Neutrophil (primary cell): ENCODE measurements at regions not wholly inside any gene's neighbourhood (a gene's known extent, or its start where the extent isn't known, plus 50 kb on each side); places are given as distances from the start of the nearest gene placed in this dataset.

ENCODE experiments used
- H3K27ac ChIP-seq: fragments of 200-600 bp; sonication (generic); 2 replicates; pipeline ENCODE4 v1.5.1; 2016; ENCODE audit warnings: mild to moderate bottlenecking, moderate library complexity
- H3K27me3 ChIP-seq: fragments of 200-600 bp; sonication (generic); 2 replicates; pipeline ENCODE4 v1.6.0; 2016; ENCODE audit warnings: mild to moderate bottlenecking
- H3K36me3 ChIP-seq: fragments of 200-600 bp; sonication (generic); 2 replicates; pipeline ENCODE4 v1.5.1; 2017
- H3K4me1 ChIP-seq, 2 experiments: fragments of 200-600 bp in 1 of 2; sonication (generic) in 1 of 2; 1 replicate in 1 of 2; 2 replicates in 1 of 2; pipeline versions ENCODE4 v1.5.1 to v1.6.1; 2013 to 2016; ENCODE audit warnings: low read depth in 1 of 2, low read length in 1 of 2, mild to moderate bottlenecking in 1 of 2, moderate library complexity in 1 of 2; ENCODE audit not compliant: control insufficient read depth in 1 of 2, insufficient read depth in 1 of 2
- H3K4me3 ChIP-seq, 2 experiments: fragments of 200-600 bp in 1 of 2; sonication (generic) in 1 of 2; 1 replicate in 1 of 2; 2 replicates in 1 of 2; pipeline ENCODE4 v1.5.1; 2013 to 2016; ENCODE audit warnings: low read depth in 1 of 2, low read length in 1 of 2, mild to moderate bottlenecking in 1 of 2, moderate library complexity in 1 of 2
- H3K9me3 ChIP-seq: fragments of 200-600 bp; sonication (generic); 2 replicates; pipeline ENCODE4 v1.5.1; 2016
- TF ChIP-seq, protein P1 (sequence below): fragments of 200-600 bp; sonication (generic); IDR thresholded peaks from 2 replicates; pipeline ENCODE4 v1.5.1; 2016; ENCODE audit warnings: antibody characterized with exemption

DNA sequence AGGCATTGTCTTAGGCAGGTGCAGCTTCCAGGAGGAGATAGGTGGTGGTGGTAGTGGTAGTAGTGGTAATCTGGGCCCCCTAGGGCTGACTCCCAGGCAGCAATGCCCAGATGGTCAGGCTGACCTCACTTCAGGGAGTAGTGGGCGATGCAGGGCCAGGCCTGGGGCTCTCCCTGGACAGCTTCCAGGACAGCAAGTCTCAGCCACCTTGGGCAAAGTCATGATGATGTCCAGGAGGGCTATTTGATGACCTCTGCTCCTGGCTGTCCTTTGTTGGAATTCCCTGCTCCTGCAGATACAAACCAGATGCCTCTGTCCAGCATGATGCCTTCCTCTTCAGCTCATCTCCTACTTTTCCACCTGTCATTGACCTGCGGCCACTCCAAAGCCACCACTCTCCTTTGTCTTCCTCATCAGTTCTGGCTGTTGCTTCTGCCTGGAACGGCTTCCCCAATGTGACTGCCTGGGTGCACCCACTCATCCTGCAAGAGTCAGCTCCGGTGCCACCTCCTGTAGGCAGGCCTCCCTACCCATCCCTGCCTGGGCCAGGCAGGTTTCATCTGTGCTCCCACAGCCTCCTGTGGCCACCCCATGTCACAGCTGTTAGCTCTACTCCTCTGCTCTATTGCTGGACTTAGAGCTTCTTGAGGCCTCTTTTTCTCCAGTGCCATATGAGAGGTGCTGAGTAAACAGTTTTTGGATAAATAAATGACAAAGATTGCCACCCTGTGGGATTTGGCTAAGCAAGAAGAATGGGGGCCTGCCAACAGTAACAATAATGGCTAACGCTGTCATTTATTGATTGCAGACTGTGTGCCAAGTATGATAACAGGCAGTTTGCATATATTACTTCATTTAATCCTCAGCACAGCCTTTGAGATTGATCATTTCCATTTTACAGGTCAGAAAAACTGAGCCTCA, 172.9 kb upstream of the NECTIN1 start:
- H3K27me3 ChIP-seq, result peaks cover 6% of the 10 kb centered on the region
- no peak overlapping the region for H3K27ac ChIP-seq
- TF ChIP-seq, protein P1, sequence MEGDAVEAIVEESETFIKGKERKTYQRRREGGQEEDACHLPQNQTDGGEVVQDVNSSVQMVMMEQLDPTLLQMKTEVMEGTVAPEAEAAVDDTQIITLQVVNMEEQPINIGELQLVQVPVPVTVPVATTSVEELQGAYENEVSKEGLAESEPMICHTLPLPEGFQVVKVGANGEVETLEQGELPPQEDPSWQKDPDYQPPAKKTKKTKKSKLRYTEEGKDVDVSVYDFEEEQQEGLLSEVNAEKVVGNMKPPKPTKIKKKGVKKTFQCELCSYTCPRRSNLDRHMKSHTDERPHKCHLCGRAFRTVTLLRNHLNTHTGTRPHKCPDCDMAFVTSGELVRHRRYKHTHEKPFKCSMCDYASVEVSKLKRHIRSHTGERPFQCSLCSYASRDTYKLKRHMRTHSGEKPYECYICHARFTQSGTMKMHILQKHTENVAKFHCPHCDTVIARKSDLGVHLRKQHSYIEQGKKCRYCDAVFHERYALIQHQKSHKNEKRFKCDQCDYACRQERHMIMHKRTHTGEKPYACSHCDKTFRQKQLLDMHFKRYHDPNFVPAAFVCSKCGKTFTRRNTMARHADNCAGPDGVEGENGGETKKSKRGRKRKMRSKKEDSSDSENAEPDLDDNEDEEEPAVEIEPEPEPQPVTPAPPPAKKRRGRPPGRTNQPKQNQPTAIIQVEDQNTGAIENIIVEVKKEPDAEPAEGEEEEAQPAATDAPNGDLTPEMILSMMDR, result no peak
- H3K36me3 ChIP-seq, result no peaks in the 10 kb centered on the region
- H3K4me3 ChIP-seq, result no peak overlapping the region
- H3K4me1 ChIP-seq, result no peaks in the 10 kb centered on the region
- H3K9me3 ChIP-seq, result no peaks in the 10 kb centered on the region

DNA sequence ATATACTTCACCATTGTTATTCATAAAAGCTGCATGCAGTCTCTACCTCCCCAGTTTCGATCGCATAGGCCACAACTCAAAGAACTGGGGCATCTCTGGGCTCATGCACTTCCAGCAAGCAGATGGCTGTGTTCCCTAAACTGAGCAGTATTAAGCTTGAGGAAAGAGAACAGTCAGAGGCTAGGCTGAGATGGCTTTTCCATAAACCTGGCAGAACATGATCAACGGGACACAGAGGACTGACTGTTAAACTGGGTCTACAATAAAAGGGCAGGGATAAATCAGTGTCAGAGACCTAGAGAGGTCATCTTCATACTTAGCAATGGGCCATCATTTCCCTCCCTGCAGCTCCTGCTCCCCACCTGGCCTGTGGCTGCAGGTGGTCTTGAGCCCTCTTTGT, 171.0 kb upstream of the NECTIN1 start:
- no peaks in the 10 kb centered on the region for H3K9me3 ChIP-seq
- TF ChIP-seq, protein P1, result no peak

DNA sequence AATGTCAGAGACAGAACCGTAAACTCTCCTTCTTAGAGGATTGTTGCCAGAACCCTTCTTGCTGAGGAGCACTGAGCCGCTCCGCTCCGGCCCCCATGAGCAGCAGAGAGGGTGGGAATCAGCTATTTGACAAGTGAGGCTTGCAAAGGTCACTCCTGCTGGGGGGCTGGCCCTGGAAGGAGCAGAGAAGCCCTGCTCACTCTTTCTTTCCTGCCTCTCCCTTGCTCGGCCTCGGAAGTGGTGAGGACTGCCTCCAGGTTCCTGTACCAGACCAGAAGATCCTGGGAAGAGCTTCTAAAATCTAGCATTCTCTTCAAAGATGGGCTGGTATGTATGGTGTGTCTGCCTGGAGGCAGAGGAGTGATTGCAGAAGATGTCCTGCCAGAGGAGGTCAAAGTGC, 168.6 kb upstream of the NECTIN1 start:
- Histone ChIP-seq H3K4me3 (no peak overlapping the region), H3K4me1 (peaks cover 5 to 19% of the 10 kb centered on the region in 2 experiments), H3K9me3 (no peaks in the 10 kb centered on the region), H3K27me3 (peaks cover under 1% of the 10 kb centered on the region), H3K36me3 (no peaks in the 10 kb centered on the region), H3K27ac (no peak overlapping the region)
- TF ChIP-seq, protein P1, result no peak

More for the DNA sequence above, 171.0 kb upstream of the NECTIN1 start:
- Histone ChIP-seq H3K27me3 (no peaks in the 10 kb centered on the region), H3K27ac (no peak overlapping the region), H3K4me3 (no peak overlapping the region), H3K4me1 (peaks cover 5 to 17% of the 10 kb centered on the region in 2 experiments), H3K36me3 (no peaks in the 10 kb centered on the region)

DNA sequence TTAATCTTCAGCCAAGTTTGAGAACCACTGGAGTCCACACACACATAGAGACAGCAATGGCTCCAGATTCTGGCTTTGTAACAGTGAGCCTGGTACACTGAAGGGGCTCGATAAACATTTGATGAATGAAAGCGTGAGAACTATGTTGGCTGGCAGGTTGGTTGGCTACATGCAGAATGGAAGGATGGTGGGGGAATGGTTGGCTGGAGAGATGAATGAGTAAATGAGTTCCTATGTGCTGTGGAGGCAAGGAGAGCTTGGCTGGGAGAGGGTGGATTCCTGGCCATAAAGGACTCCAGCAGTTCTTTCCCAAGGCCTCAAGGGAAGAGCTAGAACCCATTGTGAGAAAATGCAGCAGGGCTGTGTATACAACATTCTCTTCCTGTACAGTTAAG, 168.0 kb upstream of the NECTIN1 start:
- H3K27ac ChIP-seq, result no peak overlapping the region
- H3K4me1 ChIP-seq, result peaks cover 5 to 19% of the 10 kb centered on the region in 2 experiments
- TF ChIP-seq, protein P1, result no peak
- no peaks in the 10 kb centered on the region for H3K9me3 ChIP-seq
- no peaks in the 10 kb centered on the region for H3K36me3 ChIP-seq
- H3K27me3 ChIP-seq, result peaks cover 6% of the 10 kb centered on the region
- no peak overlapping the region for H3K4me3 ChIP-seq

DNA sequence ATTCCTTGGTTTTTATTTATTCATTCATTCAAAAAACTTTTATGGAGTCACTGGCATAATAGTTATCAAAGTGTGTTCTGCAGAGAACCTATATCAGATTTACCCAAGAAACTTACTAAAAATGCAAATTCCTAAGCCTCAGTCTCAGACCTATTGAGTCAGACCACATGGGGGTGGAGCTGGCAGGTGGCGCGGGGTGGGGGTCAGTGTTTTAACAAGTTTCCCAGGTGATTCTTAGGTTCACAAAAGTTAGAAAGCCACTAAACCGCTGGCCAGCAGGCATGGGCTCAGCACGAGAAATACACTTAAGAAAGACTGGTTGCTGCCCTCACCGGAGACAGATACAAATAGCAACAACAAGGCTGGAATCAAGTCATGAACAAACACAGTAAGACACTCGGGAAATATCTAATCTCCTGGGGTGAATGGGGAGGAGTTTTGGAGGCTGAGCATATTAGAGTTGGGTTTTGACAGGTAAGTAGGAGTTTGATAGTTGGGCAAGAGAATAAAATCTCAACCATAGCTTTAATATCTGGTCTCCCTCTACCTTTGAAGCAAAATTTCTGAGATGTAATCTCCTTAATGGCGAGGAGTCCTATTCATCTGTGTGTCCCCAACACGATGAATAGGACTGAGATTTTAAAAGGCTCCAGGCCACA, 167.5 kb upstream of the NECTIN1 start:
- H3K9me3 ChIP-seq, result no peaks in the 10 kb centered on the region
- no peaks in the 10 kb centered on the region for H3K36me3 ChIP-seq
- peaks cover 9% of the 10 kb centered on the region for H3K27me3 ChIP-seq
- H3K4me3 ChIP-seq, result no peak overlapping the region
- peaks cover 5 to 19% of the 10 kb centered on the region in 2 experiments for H3K4me1 ChIP-seq
- TF ChIP-seq, protein P1, result no peak
- no peak overlapping the region for H3K27ac ChIP-seq
